Right cardiac atrium (tissue), 5 donors: ENCODE measurements at regions not wholly inside any gene's neighbourhood (a gene's known extent, or its start where the extent isn't known, plus 50 kb on each side); places are given as distances from the start of the nearest gene placed in this dataset.
A peak's percentile ranks its signal among the peaks of the same experiment; 100 is the strongest.

Experiments used
- ATAC-seq, 2 donors: fragments of 200-7000 bp; cut with Tn5 transposase; one replicate each; pipeline versions ENCODE4 v1.8.0 to v1.9.1; 2020; ENCODE audit warnings: moderate library complexity in 2 of 2, mild to moderate bottlenecking in 1 of 2
- DNase-seq, 3 donors: peaks; one replicate each; pipeline ENCODE4 v3.0.0-alpha.2; 2020
- H3K27ac ChIP-seq: one replicate; pipeline ENCODE4 v1.5.1; 2013; ENCODE audit warnings: mild to moderate bottlenecking, low read length, control low read depth, moderate library complexity
- H3K27me3 ChIP-seq: one replicate; pipeline ENCODE4 v1.6.1; 2013; ENCODE audit not compliant: control insufficient read depth, insufficient read depth
- H3K4me1 ChIP-seq: one replicate; pipeline ENCODE4 v1.6.1; 2013; ENCODE audit warnings: low read length; ENCODE audit not compliant: control insufficient read depth, insufficient read depth
- H3K4me3 ChIP-seq: one replicate; pipeline ENCODE4 v1.5.1; 2013; ENCODE audit warnings: low read length, control low read depth
- H3K9me3 ChIP-seq: one replicate; pipeline ENCODE4 v1.6.1; 2013; ENCODE audit warnings: low read length; ENCODE audit not compliant: control insufficient read depth
- WGBS: extraction: QIAGEN DNeasy Blood & Tissue Kit; methylation state at CpG from one replicate; pipeline ENCODE4 v1.1.7; 2013; 5-methylcytosine and 5-hydroxymethylcytosine counted together
- intact Hi-C, 4 donors: fragments of 100-400 bp; cut with DNase I; formaldehyde crosslinking; loops; one replicate each; pipeline versions ENCODE4 v1.11.0 to v1.14.0; 2022 to 2023
- donor health status: healthy with polysubstance abuse.
- donor health status: DM: no; HTN: yes; CAD: no.
- donor health status: DM: no; HTN: no; CAD: no.
- donor health status: DM: no; HTN: yes; CAD: no; lungs with severe emphysema.
- donor health status: DM: yes; HTN: yes; CAD: no.

DNA sequence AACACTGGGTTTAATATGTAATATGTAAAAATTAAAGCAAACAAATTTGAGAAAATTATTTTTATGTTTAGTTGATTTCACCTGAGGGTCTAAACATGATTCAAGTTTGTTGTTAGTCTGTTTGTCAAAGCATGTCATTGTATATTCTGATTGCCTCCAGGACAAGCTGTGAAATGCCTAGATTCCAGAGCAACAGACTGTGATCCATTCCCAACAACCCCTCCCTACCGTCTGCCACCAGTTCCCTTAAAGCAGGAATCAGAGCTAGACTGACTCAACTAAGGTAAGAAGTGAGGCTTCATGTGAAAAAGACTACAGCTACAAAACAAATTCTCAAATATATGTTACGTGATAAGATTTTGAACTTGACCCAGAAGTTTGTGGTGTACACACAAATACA lies 304.2 kb downstream of the RAB38 start:
- ATAC-seq: no peak

DNA sequence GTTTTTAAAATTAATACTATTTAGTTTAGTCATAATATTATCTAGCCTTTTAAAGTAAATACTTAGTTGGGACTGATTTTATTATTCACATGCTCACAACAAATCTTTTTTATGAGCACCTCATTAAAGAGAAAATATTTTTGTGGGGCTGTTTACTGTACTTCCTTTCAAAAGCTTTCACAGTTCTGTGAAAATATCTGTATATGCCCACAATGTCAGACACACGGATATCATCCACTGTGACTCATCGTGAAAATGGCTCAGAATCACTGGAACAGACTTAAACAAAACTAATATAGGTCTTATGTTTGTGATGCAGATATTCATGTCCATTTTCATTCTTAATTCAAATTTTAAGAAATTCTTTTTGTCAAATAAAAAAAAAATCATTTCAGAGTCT lies 305.2 kb downstream of the RAB38 start:
- no peak overlapping the region for H3K27ac ChIP-seq
- DNase-seq: no peak
- WGBS: 70% methylated on average over 2 of the region's 2 CpGs
- no peak for ATAC-seq
- H3K27me3 ChIP-seq: no peaks in the 10 kb centered on the region
- no peak overlapping the region for H3K4me3 ChIP-seq
- intact Hi-C loops: no loop called here
- no peaks in the 10 kb centered on the region for H3K9me3 ChIP-seq
- no peaks in the 10 kb centered on the region for H3K4me1 ChIP-seq

More for the DNA sequence above, 304.2 kb downstream of the RAB38 start:
- no peaks in the 10 kb centered on the region for H3K9me3 ChIP-seq
- 72% methylated on average over 2 of the region's 2 CpGs for WGBS
- H3K4me3 ChIP-seq: no peak overlapping the region
- H3K27me3 ChIP-seq: no peaks in the 10 kb centered on the region
- no peak for DNase-seq
- H3K27ac ChIP-seq: no peak overlapping the region
- intact Hi-C loops: no loop called here
- H3K4me1 ChIP-seq: no peaks in the 10 kb centered on the region

DNA sequence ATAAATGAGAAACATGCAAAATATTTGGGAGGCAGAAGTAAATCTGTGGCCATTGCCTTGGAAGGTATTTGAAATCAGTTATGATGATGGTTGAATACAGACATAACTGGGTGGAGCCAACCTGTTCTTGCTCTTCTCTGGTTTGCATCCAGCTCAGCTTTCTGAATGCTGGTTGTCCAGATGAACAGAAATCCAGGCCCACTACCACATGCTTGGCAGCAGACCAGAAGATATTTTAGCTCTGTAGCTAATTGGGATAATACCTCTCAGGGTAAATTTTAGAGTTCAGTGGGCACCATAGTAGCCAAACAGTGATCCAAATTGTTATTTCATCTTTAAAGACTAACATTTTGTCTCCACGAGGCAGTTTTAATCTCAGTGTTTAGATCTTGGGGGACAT lies 308.3 kb downstream of the RAB38 start:
- DNase-seq (no peak), ATAC-seq (no peak)
- Histone ChIP-seq H3K4me3 (no peak overlapping the region), H3K4me1 (no peaks in the 10 kb centered on the region), H3K27ac (no peak overlapping the region), H3K9me3 (no peaks in the 10 kb centered on the region), H3K27me3 (no peaks in the 10 kb centered on the region)
- 67% methylated on average over 1 of the region's 1 CpG for WGBS
- intact Hi-C loops: no loop called here

DNA sequence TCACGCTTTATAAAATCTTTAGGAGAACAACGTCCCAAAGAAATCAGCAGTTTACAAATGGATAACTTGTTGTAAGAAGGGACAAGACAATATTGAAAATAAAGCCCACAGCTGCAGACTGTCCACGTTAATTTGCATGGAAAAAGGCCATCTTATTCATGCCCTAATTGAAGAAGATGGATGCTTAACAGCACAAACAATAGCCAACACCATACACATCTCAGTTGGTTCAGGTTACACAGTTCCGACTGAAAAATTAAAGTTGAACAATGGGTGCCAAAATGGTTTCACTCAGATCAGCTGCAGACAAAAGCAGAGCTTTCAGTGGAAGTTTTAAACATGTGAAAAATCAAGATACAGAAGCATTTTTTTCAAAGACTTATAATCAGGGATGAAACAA lies 314.2 kb downstream of the RAB38 start:
- no peak for ATAC-seq
- no peak overlapping the region for H3K27ac ChIP-seq
- H3K9me3 ChIP-seq: no peaks in the 10 kb centered on the region

DNA sequence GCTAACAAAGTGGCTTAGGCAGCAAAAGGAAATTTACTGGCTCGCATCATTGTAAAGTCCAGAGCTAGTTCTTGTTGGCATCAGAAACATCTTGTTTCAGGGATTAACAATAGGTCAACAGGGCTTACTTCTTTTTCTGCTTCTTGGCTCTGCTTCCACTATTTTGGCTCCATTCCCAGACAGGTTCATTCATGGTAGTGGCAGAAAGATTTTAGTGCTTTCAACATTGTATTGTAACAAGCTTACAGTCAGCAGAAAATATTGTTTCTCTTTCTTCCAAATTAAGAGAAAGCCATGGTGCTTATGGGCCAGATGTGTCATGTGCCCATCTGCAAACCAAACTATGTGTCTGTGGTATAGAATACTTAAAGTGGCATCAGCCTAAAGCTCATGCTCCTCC lies 315.6 kb downstream of the RAB38 start:
- Histone ChIP-seq H3K27ac (no peak overlapping the region), H3K27me3 (no peaks in the 10 kb centered on the region), H3K4me1 (no peaks in the 10 kb centered on the region), H3K9me3 (no peaks in the 10 kb centered on the region), H3K4me3 (no peak overlapping the region)
- DNase-seq (no peak), ATAC-seq (no peak)
- intact Hi-C loops: no loop called here
- 42% methylated on average over 1 of the region's 1 CpG for WGBS

More for the DNA sequence above, 314.2 kb downstream of the RAB38 start:
- Histone ChIP-seq H3K27me3 (no peaks in the 10 kb centered on the region), H3K4me1 (no peaks in the 10 kb centered on the region), H3K4me3 (no peak overlapping the region)
- 67% methylated on average over 4 of the region's 4 CpGs for WGBS
- no peak for DNase-seq
- intact Hi-C loops: no loop called here

DNA sequence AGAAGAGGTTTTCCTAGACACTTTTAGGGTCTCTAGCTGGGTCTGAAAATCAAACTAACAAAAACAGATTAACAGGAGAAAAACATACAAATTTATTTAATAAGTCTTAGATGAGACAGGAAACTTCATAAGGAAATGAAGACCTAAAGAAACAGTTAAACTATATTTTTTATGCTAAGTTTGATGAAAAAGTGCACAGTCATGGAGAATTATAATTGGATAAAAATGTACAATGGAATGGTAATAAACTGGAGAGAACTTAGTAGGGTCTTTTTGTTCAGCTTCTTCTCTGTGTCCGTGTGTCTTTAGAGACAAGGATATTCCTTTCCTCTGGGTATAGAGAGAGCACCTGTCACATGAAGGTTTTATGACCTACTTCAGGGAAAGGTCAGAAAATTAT lies 323.4 kb downstream of the RAB38 start:
- intact Hi-C loops: no loop called here
- no peaks in the 10 kb centered on the region for H3K4me1 ChIP-seq
- no peak overlapping the region for H3K4me3 ChIP-seq
- no peak overlapping the region for H3K27ac ChIP-seq
- no peaks in the 10 kb centered on the region for H3K9me3 ChIP-seq
- ATAC-seq (no peak), DNase-seq (no peak)
- H3K27me3 ChIP-seq: no peaks in the 10 kb centered on the region
- 87% methylated on average over 1 of the region's 1 CpG for WGBS

DNA sequence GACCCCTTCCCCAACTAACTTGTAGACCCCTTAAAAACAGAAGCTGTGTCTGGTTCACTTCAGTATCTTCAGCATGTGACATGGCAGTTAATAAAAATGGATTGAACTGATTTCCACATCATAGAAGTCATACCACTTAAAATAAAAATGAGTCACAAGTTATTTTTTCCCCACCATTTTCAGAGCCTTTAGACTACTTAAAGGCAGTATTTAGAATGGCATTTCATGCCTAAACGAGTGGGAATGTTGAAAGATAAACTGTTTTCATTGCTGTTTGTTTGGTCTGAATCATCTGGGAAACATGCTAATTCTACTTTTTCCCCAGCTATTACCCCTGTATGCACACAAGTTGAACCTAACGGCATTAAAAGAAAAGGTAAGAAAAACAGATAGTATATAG lies 324.0 kb downstream of the RAB38 start:
- H3K27me3 ChIP-seq: no peaks in the 10 kb centered on the region
- no peak for ATAC-seq
- H3K4me1 ChIP-seq: no peaks in the 10 kb centered on the region
- H3K9me3 ChIP-seq: no peaks in the 10 kb centered on the region
- no peak overlapping the region for H3K27ac ChIP-seq
- H3K4me3 ChIP-seq: no peak overlapping the region
- intact Hi-C loops: no loop called here
- no peak for DNase-seq
- 54% methylated on average over 2 of the region's 2 CpGs for WGBS

DNA sequence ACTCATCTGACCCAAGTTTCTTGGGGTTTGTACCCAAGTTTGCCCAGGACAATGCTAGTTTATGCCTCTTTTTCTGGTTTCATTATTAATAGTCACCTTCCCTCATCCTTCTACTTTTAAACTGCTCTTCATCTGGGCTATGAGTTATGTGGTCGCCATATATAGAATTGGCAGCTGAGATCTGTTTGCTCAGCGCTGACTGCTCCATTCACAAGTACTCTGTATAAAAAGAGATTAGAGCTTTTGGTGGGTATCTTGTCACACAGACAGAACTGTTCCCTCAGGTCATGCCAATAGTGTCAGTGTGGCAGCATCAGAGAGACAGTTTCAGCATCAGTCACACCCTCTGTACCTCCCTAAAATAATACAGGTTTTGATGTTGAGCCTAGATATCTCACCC lies 326.0 kb downstream of the RAB38 start:
- Histone ChIP-seq H3K27ac (no peak overlapping the region), H3K9me3 (no peaks in the 10 kb centered on the region), H3K4me3 (no peak overlapping the region), H3K27me3 (no peaks in the 10 kb centered on the region), H3K4me1 (no peaks in the 10 kb centered on the region)
- peak in 1 of 2 donors; percentile 45 for ATAC-seq
- intact Hi-C loops: no loop called here
- 67% methylated on average over 2 of the region's 2 CpGs for WGBS
- no peak for DNase-seq

DNA sequence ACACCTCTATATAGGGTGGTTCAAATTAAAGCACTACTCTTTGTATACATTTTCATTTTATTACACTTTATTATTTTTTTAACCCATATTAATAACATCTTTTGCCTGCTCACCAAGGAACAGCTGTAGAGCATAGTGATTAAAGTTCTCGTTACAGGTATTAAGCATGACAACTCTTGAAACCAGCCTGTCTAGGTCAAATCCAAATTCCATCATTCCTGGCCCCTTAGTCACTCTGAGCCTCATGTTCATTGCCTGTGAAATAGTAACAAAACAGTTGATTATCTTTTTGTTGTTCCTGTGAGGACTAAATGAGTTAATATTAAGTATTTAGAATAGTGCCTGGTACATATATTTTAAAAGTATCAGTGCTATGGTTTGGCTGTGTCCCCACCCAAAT lies 334.5 kb downstream of the RAB38 start:
- Histone ChIP-seq H3K4me3 (no peak overlapping the region), H3K9me3 (no peaks in the 10 kb centered on the region), H3K4me1 (no peaks in the 10 kb centered on the region), H3K27me3 (no peaks in the 10 kb centered on the region), H3K27ac (no peak overlapping the region)
- intact Hi-C loops: no loop called here
- 89% methylated on average over 1 of the region's 1 CpG for WGBS
- DNase-seq: no peak
- no peak for ATAC-seq

DNA sequence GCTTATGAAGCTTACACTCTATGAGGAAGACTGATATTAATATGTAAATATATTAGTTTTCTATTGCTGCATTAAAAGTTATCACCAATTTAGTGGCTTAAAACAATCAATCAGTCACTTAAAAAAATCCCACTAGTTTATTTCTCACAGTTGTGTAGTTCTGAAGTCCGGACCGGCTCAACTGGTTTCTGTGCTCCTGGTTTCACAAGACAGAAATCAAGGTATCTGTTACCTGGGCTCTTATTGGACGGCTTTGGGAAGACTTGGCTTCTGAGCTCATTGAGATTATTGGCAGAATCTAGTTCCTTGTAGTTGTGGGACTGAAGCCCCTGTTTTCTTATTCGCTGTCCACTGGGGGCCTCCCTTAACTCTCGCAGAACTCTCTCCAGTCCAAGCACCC lies 343.0 kb downstream of the RAB38 start:
- Histone ChIP-seq H3K27ac (no peak overlapping the region), H3K9me3 (no peaks in the 10 kb centered on the region), H3K4me3 (no peak overlapping the region), H3K4me1 (no peaks in the 10 kb centered on the region), H3K27me3 (no peaks in the 10 kb centered on the region)
- 88% methylated on average over 5 of the region's 5 CpGs for WGBS
- no peak for ATAC-seq
- intact Hi-C loops: no loop called here
- DNase-seq: no peak

DNA sequence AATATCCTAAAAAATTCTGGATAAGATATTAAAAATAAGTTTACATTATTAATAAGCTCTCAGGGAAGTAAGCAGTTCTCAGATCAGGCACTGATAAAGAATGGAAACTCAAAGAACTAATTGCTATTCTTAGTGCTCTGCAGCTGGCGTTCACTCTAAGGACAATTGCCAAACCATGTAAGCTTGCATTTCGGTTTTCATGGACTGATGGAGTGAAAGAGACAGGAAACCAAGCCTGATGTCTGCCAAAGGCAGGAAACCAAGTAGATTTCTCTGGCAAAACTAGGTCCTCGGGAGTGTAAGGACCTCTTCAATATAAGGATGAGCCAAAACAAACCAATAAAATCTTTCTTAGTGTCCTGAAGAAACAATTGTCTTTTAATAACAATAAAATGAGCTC lies 355.2 kb downstream of the RAB38 start:
- Histone ChIP-seq H3K27ac (no peak overlapping the region), H3K4me3 (no peak overlapping the region), H3K4me1 (no peaks in the 10 kb centered on the region), H3K27me3 (no peaks in the 10 kb centered on the region), H3K9me3 (no peaks in the 10 kb centered on the region)
- WGBS: 11% methylated on average over 3 of the region's 3 CpGs
- ATAC-seq (peak in 1 of 2 donors; percentile 26), DNase-seq (no peak)
- intact Hi-C loops: no loop called here

DNA sequence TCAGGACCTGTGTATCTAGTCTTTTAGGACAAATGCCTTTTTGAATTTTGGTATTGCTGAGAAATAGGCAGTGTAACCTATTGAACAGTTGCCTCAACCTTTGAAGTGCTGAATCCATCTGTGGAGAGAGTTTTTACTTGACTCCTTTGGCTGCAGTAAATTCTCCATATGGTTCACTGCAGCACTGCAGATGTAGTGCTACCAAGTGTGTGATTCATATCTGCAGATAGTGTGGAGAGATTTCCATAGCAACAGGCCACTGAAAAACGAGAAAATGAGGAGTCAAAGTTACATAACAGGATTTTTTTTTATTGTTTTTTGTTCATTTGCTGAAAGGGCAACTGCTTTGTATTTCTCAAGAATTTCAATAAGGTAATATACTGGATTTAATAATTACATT lies 356.1 kb downstream of the RAB38 start:
- Histone ChIP-seq H3K27me3 (no peaks in the 10 kb centered on the region), H3K9me3 (no peaks in the 10 kb centered on the region), H3K4me3 (no peak overlapping the region), H3K27ac (no peak overlapping the region), H3K4me1 (no peaks in the 10 kb centered on the region)
- ATAC-seq: no peak
- intact Hi-C loops: no loop called here
- WGBS: 28% methylated on average over 1 of the region's 1 CpG
- DNase-seq: no peak
